Activated T-cell treated with anti-CD3 and anti-CD28 coated beads, Interleukin-2, amount 50 U/mL, for 4 hours (primary cell): ENCODE measurements at regions not wholly inside any gene's neighbourhood (a gene's known extent, or its start where the extent isn't known, plus 50 kb on each side); places are given as distances from the start of the nearest gene placed in this dataset.
"Not testable (repeated sequence)": the region's sequence is repeated elsewhere in the genome, so short reads cannot be mapped to it uniquely, and the experiment has no call there.

Experiments
- ATAC-seq, 2 donors: fragments of 200-7000 bp; cut with Tn5 transposase; one replicate each; pipeline ENCODE4 v1.10.0; 2021
- DNase-seq: peaks from one replicate; pipeline ENCODE4 v3.0.0-alpha.2; 2020
- H3K27me3 Mint-ChIP-seq: one replicate; pipeline ENCODE4 v1.8.0; 2021; ENCODE audit warnings: low read depth, mixed read lengths
- H3K36me3 Mint-ChIP-seq: one replicate; pipeline ENCODE4 v1.8.0; 2022; ENCODE audit warnings: mixed read lengths; ENCODE audit not compliant: insufficient read depth
- H3K4me1 Mint-ChIP-seq: one replicate; pipeline ENCODE4 v1.8.0; 2021; ENCODE audit warnings: low read depth, mixed read lengths
- H3K4me3 Mint-ChIP-seq: one replicate; pipeline ENCODE4 v1.8.0; 2021; ENCODE audit warnings: mild to moderate bottlenecking, moderate library complexity, mixed read lengths
- H3K9me3 Mint-ChIP-seq: one replicate; pipeline ENCODE4 v1.8.0; 2021; ENCODE audit warnings: mixed read lengths

DNA sequence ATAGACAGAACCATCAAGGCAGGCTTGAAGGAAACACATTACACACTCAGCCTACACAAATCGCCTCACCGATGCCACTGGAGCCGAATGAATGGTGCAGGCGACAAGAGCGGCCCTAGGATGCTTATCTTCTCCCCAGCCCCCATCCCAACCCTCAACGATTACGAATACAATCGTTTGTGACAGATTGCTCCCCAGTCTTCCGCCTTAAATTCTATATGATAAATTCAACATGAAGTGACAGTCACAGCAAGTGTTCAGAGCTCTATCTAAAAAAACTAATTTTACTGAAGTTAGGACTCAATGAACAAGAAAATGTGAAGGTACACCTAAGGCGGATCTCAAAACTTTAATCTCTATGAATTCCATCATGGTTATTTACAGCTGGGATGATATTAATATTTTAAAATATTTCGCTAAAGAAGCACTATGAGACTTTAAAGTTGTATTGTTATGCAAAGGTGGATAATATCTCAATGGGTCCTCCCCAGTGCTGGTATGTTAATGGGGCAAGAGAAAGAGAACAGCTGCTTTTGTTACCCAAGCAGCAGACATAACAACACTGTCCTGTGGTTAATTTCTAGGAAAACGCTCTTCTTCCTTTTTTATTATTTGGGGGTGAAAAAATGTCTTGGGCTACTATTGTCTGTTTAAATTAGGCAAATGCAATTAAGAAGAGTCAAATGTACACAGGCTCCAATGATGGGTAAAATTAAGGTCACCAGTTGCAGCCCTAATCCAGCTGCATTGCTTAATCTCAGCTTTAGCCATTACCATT, 147.6 kb upstream of the NR2F2 start:
- DNase-seq: no peak
- H3K27me3 Mint-ChIP-seq: peaks cover 5% of the 10 kb centered on the region
- H3K4me3 Mint-ChIP-seq: no peak overlapping the region
- ATAC-seq: no peak
- H3K4me1 Mint-ChIP-seq: no peaks in the 10 kb centered on the region
- H3K36me3 Mint-ChIP-seq: no peaks in the 10 kb centered on the region
- H3K9me3 Mint-ChIP-seq: no peaks in the 10 kb centered on the region

DNA sequence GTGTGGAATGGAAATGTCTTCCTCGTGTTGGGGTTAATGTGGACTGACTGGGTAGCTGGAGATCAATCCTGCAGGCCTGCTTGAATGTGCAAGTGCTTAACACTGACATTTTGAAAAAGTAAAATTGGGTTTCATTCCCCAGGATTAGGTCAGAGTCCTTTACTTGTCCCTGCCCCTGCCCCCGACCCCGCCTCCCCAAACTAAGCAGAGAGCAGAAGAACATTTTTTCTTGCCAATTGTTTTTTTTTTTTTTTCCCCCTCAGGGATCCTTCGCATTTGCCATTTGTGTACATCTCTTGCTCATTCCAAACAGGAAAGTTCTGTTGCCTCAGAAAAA, 147.0 kb upstream of the NR2F2 start:
- no peak overlapping the region for H3K4me3 Mint-ChIP-seq
- ATAC-seq: no peak

GRCh38 chr15:96183867-96184266, 146.6 kb upstream of the NR2F2 start:
- Mint-ChIP-seq H3K27me3 (peaks cover 2% of the 10 kb centered on the region), H3K9me3 (no peaks in the 10 kb centered on the region), H3K4me3 (no peak overlapping the region), H3K4me1 (no peaks in the 10 kb centered on the region), H3K36me3 (no peaks in the 10 kb centered on the region)
- DNase-seq (no peak), ATAC-seq (no peak)

More for the DNA sequence above, 147.0 kb upstream of the NR2F2 start:
- Mint-ChIP-seq H3K9me3 (no peaks in the 10 kb centered on the region), H3K36me3 (no peaks in the 10 kb centered on the region), H3K4me1 (no peaks in the 10 kb centered on the region), H3K27me3 (peaks cover 5% of the 10 kb centered on the region)
- DNase-seq: no peak

DNA sequence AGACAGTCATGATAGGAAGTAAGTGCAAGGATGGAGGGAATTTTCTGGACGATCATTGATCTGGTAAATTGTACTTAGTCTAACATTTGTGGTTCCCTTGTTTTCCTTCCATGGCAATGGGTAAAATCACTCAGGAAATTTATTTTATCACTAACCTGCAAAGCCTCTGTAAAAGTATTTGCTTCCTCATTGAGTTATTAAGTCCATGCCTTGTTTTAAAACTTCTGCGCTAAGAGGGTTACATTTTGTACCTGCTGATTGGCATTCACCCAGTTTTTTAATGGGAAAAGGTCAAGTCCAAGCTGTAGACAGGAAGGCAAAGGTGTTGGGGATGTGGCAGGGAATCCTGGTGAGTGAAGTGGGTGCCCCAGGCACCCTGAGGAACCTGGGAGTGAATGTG, 146.2 kb upstream of the NR2F2 start:
- DNase-seq: no peak
- ATAC-seq: no peak
- no peaks in the 10 kb centered on the region for H3K9me3 Mint-ChIP-seq
- H3K4me3 Mint-ChIP-seq: no peak overlapping the region
- H3K4me1 Mint-ChIP-seq: no peaks in the 10 kb centered on the region
- H3K36me3 Mint-ChIP-seq: no peaks in the 10 kb centered on the region
- H3K27me3 Mint-ChIP-seq: peaks cover 2% of the 10 kb centered on the region

GRCh38 chr15:96186105-96186504, 144.4 kb upstream of the NR2F2 start:
- ATAC-seq: no peak
- no peak for DNase-seq
- H3K4me3 Mint-ChIP-seq: no peak overlapping the region
- H3K36me3 Mint-ChIP-seq: no peaks in the 10 kb centered on the region
- H3K9me3 Mint-ChIP-seq: no peaks in the 10 kb centered on the region
- peaks cover 2% of the 10 kb centered on the region for H3K27me3 Mint-ChIP-seq
- no peaks in the 10 kb centered on the region for H3K4me1 Mint-ChIP-seq

DNA sequence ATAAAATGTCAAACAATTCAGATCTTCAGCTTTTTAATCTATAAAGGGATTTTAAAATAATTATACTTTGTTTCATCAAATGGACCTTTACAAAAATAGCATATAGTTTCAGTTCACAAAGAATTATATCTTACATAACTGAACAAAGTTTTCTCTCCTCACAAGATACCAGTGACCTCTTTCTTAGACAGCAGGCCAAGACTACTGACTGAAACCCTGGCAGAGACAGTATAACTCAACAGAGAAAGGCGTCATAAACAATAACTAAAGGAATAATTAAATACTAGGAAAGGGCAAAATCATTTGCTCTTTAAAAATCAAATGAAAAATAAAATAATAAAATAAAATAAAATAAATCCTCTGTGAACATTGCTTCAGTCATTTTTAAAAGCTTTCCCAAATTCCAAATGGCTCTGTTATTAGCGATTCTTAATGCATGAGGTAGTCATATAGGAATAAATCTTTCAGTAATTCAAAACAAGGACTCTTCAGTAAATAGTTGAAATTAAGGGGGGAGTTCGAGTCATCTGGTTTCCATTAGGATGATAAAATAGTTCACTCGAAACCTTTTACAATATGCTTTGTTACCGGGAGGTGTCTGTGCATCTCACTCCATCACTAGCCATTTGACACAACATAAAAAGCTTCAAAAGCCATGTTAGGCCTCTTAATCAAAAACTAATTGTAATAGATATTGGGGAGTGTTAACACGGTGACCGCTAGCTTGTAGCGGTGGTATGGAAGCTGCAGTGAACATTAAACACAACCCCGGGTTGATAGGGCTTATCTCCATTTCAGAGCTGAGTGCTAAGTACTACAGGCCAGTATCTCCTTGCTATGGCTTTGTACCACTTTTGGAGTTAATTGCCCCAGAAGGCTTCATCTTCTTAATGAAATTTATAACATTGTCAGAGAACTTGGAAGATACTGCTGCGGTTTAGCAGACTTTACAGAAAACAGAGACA, 142.9 kb upstream of the NR2F2 start:
- no peaks in the 10 kb centered on the region for H3K36me3 Mint-ChIP-seq
- DNase-seq: no peak
- no peak for ATAC-seq
- H3K9me3 Mint-ChIP-seq: peaks cover 4% of the 10 kb centered on the region
- H3K27me3 Mint-ChIP-seq: no peaks in the 10 kb centered on the region
- no peak overlapping the region for H3K4me3 Mint-ChIP-seq
- no peaks in the 10 kb centered on the region for H3K4me1 Mint-ChIP-seq

DNA sequence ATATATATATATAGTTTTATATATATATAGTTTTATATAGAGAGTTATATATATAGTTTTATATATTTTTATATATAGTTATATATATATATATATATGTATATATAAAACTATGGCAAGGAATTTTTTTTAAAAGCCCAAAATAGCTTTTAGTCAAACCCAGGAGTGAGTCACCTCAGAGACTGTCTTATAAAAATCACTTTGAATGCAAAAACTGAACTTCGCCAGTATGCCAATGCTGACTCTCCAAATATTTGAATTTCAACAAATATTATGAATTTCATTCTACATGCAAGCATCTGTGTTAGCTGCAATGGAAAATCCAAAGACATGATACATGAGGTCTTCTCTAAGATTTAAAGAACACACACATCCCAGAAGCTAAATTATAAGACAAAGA, 132.8 kb upstream of the NR2F2 start:
- no peak overlapping the region for H3K4me3 Mint-ChIP-seq
- no peaks in the 10 kb centered on the region for H3K4me1 Mint-ChIP-seq
- H3K27me3 Mint-ChIP-seq: peaks cover 13% of the 10 kb centered on the region
- peaks cover 5% of the 10 kb centered on the region for H3K9me3 Mint-ChIP-seq
- DNase-seq (no peak), ATAC-seq (no peak)
- no peaks in the 10 kb centered on the region for H3K36me3 Mint-ChIP-seq

DNA sequence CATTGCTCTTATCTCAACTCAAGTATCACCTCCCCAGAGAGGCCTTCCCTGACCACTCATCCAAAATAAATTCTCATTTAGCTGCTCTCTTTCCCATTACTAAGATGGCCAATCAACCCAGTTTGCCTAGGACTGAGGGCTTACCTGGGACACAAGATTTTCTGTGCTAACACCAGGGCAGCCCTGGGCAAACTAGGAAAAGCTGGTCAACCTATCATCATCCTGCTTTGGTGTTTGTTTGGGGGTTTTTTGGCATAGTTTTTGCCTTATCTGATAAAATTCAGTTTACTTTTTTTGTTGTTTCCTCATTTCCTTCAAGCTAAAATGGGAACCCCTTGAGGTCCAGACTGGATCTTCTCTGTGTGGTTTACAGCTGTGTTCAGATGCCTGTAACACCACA, 131.4 kb upstream of the NR2F2 start:
- H3K36me3 Mint-ChIP-seq: no peaks in the 10 kb centered on the region

DNA sequence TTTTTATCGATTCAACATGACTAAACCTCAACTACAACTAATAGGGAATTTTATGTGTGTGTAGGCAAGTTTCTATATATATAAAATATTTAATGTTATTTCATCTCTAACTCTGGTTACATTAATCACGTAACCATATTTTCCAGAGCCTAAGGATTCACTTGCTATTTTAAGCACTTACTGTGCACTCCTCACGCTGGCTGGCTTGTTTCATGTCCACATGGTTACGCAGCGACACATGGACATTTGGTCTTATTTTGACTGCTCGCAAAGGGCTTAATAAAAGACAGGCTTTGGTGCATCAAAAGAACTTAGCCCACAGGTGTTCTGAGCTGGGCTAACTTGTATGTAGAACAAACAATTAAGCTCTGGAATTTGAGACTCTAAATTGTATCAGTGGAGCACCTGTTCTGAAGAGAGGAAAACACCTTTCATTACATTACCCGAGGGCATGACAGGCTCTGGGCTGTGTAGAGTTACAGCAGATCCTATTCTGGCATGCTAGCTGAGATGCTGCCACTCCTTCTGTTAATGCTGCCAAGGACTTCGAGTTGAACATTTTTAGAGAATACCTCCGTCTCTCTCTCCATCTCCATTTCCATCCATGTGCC, 130.0 kb upstream of the NR2F2 start:
- Mint-ChIP-seq H3K4me1 (no peaks in the 10 kb centered on the region), H3K9me3 (peaks cover 9% of the 10 kb centered on the region), H3K4me3 (no peak overlapping the region), H3K27me3 (peaks cover 13% of the 10 kb centered on the region), H3K36me3 (no peaks in the 10 kb centered on the region)
- no peak for ATAC-seq
- no peak for DNase-seq

More for the DNA sequence above, 131.4 kb upstream of the NR2F2 start:
- ATAC-seq (no peak), DNase-seq (no peak)
- H3K4me1 Mint-ChIP-seq: no peaks in the 10 kb centered on the region
- peaks cover 13% of the 10 kb centered on the region for H3K27me3 Mint-ChIP-seq
- peaks cover 5% of the 10 kb centered on the region for H3K9me3 Mint-ChIP-seq
- H3K4me3 Mint-ChIP-seq: no peak overlapping the region

- DNase-seq: no peak
- H3K4me3 Mint-ChIP-seq: no peak overlapping the region
- H3K27me3 Mint-ChIP-seq: peaks cover 13% of the 10 kb centered on the region
- H3K9me3 Mint-ChIP-seq: peaks cover 9% of the 10 kb centered on the region
- no peak for ATAC-seq
- no peaks in the 10 kb centered on the region for H3K4me1 Mint-ChIP-seq
- H3K36me3 Mint-ChIP-seq: no peaks in the 10 kb centered on the region
Observed at GRCh38 chr15:96201696-96202095, 128.8 kb upstream of the NR2F2 start.

- H3K27me3 Mint-ChIP-seq, DNase-seq, H3K36me3 Mint-ChIP-seq, H3K4me1 Mint-ChIP-seq, H3K4me3 Mint-ChIP-seq, H3K9me3 Mint-ChIP-seq, ATAC-seq: not testable (repeated sequence)
Observed at GRCh38 chr15:96205588-96205987, 124.9 kb upstream of the NR2F2 start.

- ATAC-seq (no peak), DNase-seq (no peak)
- no peaks in the 10 kb centered on the region for H3K4me1 Mint-ChIP-seq
- H3K4me3 Mint-ChIP-seq: no peak overlapping the region
- peaks cover 4% of the 10 kb centered on the region for H3K9me3 Mint-ChIP-seq
- H3K36me3 Mint-ChIP-seq: no peaks in the 10 kb centered on the region
- H3K27me3 Mint-ChIP-seq: no peaks in the 10 kb centered on the region
Observed at GRCh38 chr15:96207377-96208006, 123.0 kb upstream of the NR2F2 start.

DNA sequence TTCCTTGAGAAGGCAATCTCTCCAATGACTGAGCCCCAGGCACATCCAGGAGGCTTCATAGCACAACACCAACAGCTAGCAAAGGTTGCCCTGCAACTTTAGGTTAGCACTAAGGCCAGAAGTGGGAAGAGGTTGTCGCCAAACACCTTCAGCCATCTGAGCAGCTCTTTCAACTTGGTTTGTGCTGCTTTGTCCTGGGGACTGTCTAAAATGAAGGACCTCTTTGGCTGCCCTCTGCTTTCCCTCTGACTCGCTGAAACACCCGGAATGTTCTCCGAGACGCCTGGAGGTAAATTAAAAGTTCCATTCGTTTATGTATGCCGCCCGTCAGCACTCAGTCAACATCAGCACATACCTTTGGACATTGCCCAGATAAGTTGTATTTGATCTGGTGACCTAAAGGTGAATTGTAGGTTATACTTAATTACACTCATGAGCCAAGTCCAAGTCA, 121.2 kb upstream of the NR2F2 start:
- no peaks in the 10 kb centered on the region for H3K36me3 Mint-ChIP-seq
- peaks cover 4% of the 10 kb centered on the region for H3K9me3 Mint-ChIP-seq
- no peaks in the 10 kb centered on the region for H3K4me1 Mint-ChIP-seq
- H3K27me3 Mint-ChIP-seq: no peaks in the 10 kb centered on the region
- no peak overlapping the region for H3K4me3 Mint-ChIP-seq
- ATAC-seq (no peak), DNase-seq (no peak)

DNA sequence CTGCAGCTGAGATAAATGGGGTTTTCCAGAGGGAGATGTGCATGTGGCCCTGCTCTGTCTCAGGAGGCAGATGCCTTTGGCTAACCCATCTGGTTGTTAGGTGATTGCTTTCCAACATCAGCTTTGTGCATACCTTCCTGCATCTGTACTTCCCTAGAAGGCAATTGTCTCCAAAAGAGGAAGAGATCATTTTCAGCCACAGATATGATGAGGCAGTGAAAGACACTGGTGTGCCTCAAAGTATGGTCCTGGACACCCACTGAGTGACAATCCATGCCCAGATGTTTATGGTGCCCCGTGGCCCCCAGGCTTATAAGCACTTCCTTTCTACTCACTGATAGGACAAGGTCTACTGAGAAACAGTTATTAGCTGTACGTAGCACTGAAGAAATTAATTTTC, 117.5 kb upstream of the NR2F2 start:
- Mint-ChIP-seq H3K9me3 (peaks cover 4% of the 10 kb centered on the region), H3K4me1 (no peaks in the 10 kb centered on the region)
- DNase-seq: no peak

More for the DNA sequence above, 117.5 kb upstream of the NR2F2 start:
- no peak for ATAC-seq
- peaks cover 5% of the 10 kb centered on the region for H3K27me3 Mint-ChIP-seq
- no peaks in the 10 kb centered on the region for H3K36me3 Mint-ChIP-seq
- H3K4me3 Mint-ChIP-seq: no peak overlapping the region
